ENCODE measurements at regions not wholly inside any gene's neighbourhood (a gene's known extent, or its start where the extent isn't known, plus 50 kb on each side); places are given as distances from the start of the nearest gene placed in this dataset.

DNA sequence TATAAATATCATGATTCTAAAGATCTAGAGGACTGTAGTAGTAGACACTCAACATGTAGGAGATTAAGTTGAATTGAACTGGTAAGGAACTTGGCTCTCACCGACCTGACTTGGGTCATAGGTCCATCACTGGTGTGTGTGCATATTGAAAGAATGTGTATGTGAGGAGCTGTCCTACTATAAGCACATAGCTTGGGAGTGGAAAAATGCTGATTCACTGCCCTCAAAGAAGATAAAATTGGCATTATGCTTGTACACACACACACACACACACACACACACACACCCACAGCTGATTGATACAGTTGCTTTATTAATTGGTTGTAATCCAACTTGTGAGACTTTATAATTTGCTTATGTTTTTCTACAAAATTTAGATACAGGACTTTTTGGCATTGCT is 411.0 kb upstream of the NR2F2 start:
- no peak for DNase-seq
- H3K36me3 Mint-ChIP-seq (ENCODE audit: unreplicated experiment): no peaks in the 10 kb centered on the region
- no peak overlapping the region for H3K4me3 Mint-ChIP-seq (ENCODE audit: unreplicated experiment)
- TF ChIP-seq, protein P1, sequence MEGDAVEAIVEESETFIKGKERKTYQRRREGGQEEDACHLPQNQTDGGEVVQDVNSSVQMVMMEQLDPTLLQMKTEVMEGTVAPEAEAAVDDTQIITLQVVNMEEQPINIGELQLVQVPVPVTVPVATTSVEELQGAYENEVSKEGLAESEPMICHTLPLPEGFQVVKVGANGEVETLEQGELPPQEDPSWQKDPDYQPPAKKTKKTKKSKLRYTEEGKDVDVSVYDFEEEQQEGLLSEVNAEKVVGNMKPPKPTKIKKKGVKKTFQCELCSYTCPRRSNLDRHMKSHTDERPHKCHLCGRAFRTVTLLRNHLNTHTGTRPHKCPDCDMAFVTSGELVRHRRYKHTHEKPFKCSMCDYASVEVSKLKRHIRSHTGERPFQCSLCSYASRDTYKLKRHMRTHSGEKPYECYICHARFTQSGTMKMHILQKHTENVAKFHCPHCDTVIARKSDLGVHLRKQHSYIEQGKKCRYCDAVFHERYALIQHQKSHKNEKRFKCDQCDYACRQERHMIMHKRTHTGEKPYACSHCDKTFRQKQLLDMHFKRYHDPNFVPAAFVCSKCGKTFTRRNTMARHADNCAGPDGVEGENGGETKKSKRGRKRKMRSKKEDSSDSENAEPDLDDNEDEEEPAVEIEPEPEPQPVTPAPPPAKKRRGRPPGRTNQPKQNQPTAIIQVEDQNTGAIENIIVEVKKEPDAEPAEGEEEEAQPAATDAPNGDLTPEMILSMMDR (IDR thresholded peaks at IDR 0.05; ENCODE audit: partially characterized antibody, unreplicated experiment): no peak
- H3K9me3 Mint-ChIP-seq (ENCODE audit: unreplicated experiment): no peaks in the 10 kb centered on the region
- H3K4me1 Mint-ChIP-seq (ENCODE audit: low read depth, unreplicated experiment): no peaks in the 10 kb centered on the region
- H3K27ac Mint-ChIP-seq (ENCODE audit: unreplicated experiment): no peak overlapping the region
- H3K27me3 Mint-ChIP-seq (ENCODE audit: unreplicated experiment): no peaks in the 10 kb centered on the region

DNA sequence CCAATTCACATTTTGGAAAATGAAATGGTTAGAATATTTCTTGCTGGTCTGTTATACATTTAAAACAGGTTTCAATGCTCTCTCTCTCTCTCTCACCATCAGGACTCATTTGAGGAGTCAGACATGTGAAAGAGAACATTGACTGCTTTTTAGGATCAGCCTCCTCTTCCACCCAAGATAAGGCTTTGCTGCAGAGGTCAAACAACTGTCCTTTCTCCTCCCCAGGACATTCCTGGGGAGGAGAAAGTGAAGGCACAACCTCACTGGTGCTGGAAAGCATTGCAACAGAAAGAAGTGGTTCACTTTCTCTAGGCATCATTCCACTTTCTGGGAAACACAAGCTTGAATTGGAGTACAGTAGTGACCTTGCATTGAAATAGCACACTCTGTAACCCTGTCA is 409.1 kb upstream of the NR2F2 start:
- DNase-seq: no peak
- Mint-ChIP-seq H3K4me1 (ENCODE audit: low read depth, unreplicated experiment) (no peaks in the 10 kb centered on the region), H3K27me3 (ENCODE audit: unreplicated experiment) (peaks cover 2% of the 10 kb centered on the region), H3K27ac (ENCODE audit: unreplicated experiment) (no peak overlapping the region), H3K36me3 (ENCODE audit: unreplicated experiment) (no peaks in the 10 kb centered on the region), H3K4me3 (ENCODE audit: unreplicated experiment) (no peak overlapping the region), H3K9me3 (ENCODE audit: unreplicated experiment) (no peaks in the 10 kb centered on the region)
- TF ChIP-seq, protein P1 (IDR thresholded peaks at IDR 0.05; ENCODE audit: partially characterized antibody, unreplicated experiment): no peak

DNA sequence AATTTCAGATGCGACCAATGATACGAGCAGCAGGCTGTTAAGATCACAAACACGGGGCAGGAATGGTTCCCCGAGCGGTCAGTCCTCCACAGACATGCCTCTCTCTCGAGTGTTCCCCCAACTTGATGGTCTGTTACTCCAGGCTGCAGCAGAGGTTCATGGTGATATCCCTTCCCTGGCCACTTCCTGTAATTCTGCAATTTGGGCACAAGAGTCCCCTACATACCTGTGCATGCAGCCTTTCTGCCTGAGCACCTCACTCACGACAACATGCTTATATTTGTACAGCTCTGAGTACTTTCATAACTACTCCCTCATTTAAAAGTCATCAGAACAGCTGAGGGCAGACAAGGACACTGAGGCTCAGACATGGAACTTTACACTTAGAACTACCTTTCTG is 408.1 kb upstream of the NR2F2 start:
- no peaks in the 10 kb centered on the region for H3K9me3 Mint-ChIP-seq (ENCODE audit: unreplicated experiment)

DNA sequence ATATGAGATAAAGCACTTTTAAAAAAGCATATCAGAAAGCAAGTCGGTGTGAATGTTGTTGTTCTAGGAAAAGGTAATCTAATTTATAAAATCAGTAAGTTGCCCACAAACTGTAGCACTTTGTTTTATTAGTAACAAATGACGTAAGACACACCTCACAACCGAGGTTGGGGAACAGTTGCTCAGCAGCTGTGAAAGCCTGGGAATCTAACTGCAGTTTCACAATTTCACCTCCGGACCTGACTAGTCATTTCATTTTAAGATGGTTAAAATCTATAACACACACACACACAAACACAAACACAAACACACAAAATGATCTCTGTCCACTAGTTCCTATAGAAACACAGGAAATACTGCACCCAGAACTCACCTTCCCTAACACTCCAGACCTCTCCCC is 406.7 kb upstream of the NR2F2 start:
- DNase-seq: no peak
- TF ChIP-seq, protein P1 (IDR thresholded peaks at IDR 0.05; ENCODE audit: partially characterized antibody, unreplicated experiment): no peak
- H3K9me3 Mint-ChIP-seq (ENCODE audit: unreplicated experiment): no peaks in the 10 kb centered on the region
- H3K27ac Mint-ChIP-seq (ENCODE audit: unreplicated experiment): no peak overlapping the region
- no peaks in the 10 kb centered on the region for H3K36me3 Mint-ChIP-seq (ENCODE audit: unreplicated experiment)
- no peak overlapping the region for H3K4me3 Mint-ChIP-seq (ENCODE audit: unreplicated experiment)
- peaks cover 2% of the 10 kb centered on the region for H3K27me3 Mint-ChIP-seq (ENCODE audit: unreplicated experiment)
- no peaks in the 10 kb centered on the region for H3K4me1 Mint-ChIP-seq (ENCODE audit: low read depth, unreplicated experiment)

More for the DNA sequence above, 408.1 kb upstream of the NR2F2 start:
- Mint-ChIP-seq H3K4me1 (ENCODE audit: low read depth, unreplicated experiment) (no peaks in the 10 kb centered on the region), H3K36me3 (ENCODE audit: unreplicated experiment) (no peaks in the 10 kb centered on the region), H3K27ac (ENCODE audit: unreplicated experiment) (no peak overlapping the region), H3K4me3 (ENCODE audit: unreplicated experiment) (no peak overlapping the region), H3K27me3 (ENCODE audit: unreplicated experiment) (peaks cover 2% of the 10 kb centered on the region)
- TF ChIP-seq, protein P1 (IDR thresholded peaks at IDR 0.05; ENCODE audit: partially characterized antibody, unreplicated experiment): no peak
- no peak for DNase-seq

DNA sequence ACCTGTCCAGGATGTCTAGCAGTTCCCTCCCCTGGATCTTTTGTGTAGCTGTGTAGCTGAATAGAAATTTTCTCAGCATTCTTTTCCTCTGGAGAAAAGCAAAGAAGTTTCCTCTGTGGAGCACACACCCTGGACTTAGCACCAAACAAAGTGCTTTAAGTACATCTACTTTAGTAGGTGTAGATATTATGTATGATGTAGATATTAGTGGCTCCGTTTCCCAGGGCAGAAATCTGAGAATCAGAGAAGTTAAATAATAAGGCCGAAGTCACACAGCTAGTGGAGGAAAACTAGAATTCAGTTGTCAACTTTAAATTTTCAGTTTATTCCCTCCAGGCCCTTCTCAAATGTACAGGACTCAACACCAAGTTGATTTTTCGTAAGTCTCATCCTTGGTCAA is 401.7 kb upstream of the NR2F2 start:
- H3K27ac Mint-ChIP-seq (ENCODE audit: unreplicated experiment): no peak overlapping the region
- H3K4me3 Mint-ChIP-seq (ENCODE audit: unreplicated experiment): no peak overlapping the region
- DNase-seq: no peak
- peaks cover 4% of the 10 kb centered on the region for H3K4me1 Mint-ChIP-seq (ENCODE audit: low read depth, unreplicated experiment)
- no peaks in the 10 kb centered on the region for H3K36me3 Mint-ChIP-seq (ENCODE audit: unreplicated experiment)
- TF ChIP-seq, protein P1 (IDR thresholded peaks at IDR 0.05; ENCODE audit: partially characterized antibody, unreplicated experiment): no peak
- no peaks in the 10 kb centered on the region for H3K9me3 Mint-ChIP-seq (ENCODE audit: unreplicated experiment)
- H3K27me3 Mint-ChIP-seq (ENCODE audit: unreplicated experiment): peaks cover 2% of the 10 kb centered on the region

Measured in glutamatergic neuron (in vitro differentiated cells).